Testis (tissue), 2 donors: ENCODE measurements at regions not wholly inside any gene's neighbourhood (a gene's known extent, or its start where the extent isn't known, plus 50 kb on each side); places are given as distances from the start of the nearest gene placed in this dataset.

Experiments used
- DNase-seq: peaks from one replicate; pipeline ENCODE4 v3.0.0-alpha.2; 2019
- H3K27ac ChIP-seq, 2 donors: fragments of 200-600 bp; sonication (generic); one replicate each; pipeline ENCODE4 v1.5.1; 2019
- H3K27me3 ChIP-seq: fragments of 200-600 bp; sonication (generic); one replicate; pipeline ENCODE4 v1.5.1; 2019
- H3K36me3 ChIP-seq: fragments of 200-600 bp; sonication (generic); one replicate; pipeline ENCODE4 v1.5.1; 2017; ENCODE audit warnings: low read depth; ENCODE audit errors: missing control alignments
- H3K4me1 ChIP-seq: fragments of 200-600 bp; sonication (generic); one replicate; pipeline ENCODE4 v1.5.1; 2019
- H3K4me3 ChIP-seq, 2 donors: fragments of 200-600 bp; sonication (generic); one replicate each; pipeline ENCODE4 v1.5.1; 2017 to 2019
- H3K9me3 ChIP-seq: fragments of 200-600 bp; sonication (generic); one replicate; pipeline ENCODE4 v1.5.1; 2017
- CTCF ChIP-seq, 3 experiments: fragments of 450-650 bp in 2 of 3; fragments of 200-600 bp in 1 of 3; sonication (generic) in 1 of 3; IDR thresholded peaks; one replicate each; pipeline ENCODE4 v1.5.1; 2016 to 2019; ENCODE audit warnings: antibody characterized with exemption in 3 of 3, mild to moderate bottlenecking in 2 of 3, moderate library complexity in 1 of 3
- POLR2A ChIP-seq: fragments of 450-650 bp; IDR thresholded peaks from one replicate; pipeline ENCODE4 v1.6.1; 2017; ENCODE audit warnings: antibody characterized with exemption, mild to moderate bottlenecking, moderate library complexity
- WGBS, 2 donors: methylation state at CpG; one replicate each; pipeline ENCODE4 v1.1.5; 2018; 5-methylcytosine and 5-hydroxymethylcytosine counted together
- intact Hi-C: fragments of 100-400 bp; cut with DNase I; formaldehyde crosslinking; loops from one replicate; pipeline ENCODE4 v1.15.1; 2023; ENCODE audit warnings: low total_unique reads

DNA sequence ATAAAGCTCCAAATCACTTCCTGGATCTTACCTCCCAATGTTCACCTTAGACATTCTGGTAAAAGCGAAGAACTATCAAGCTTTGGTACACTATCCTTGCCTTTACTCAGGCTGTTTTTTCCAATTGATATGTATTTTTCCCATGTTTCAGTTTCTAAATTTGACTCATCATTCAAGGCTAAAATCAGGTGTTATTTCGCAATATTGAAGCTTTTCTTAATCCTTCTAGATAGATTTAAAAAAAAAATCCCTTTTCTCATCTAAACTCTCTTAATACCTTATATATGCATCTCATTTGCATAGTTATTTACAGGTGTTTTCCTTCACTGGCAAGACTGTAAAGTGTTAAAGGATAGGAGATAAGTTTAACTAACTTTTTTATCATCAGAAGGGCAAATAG is 608.1 kb upstream of the FAM241A start:
- no peaks in the 10 kb centered on the region for H3K4me1 ChIP-seq
- intact Hi-C loops = no loop called here
- no peaks in the 10 kb centered on the region for H3K36me3 ChIP-seq
- H3K27me3 ChIP-seq = no peaks in the 10 kb centered on the region
- H3K4me3 ChIP-seq = no peak overlapping the region
- no peaks in the 10 kb centered on the region for H3K9me3 ChIP-seq
- no peak overlapping the region for H3K27ac ChIP-seq
- TF ChIP-seq CTCF (IDR thresholded peaks at IDR 0.05) (no peak), POLR2A (no peak)
- WGBS, 2 donors = 83 to 92% methylated on average over 2 of the region's 2 CpGs
- DNase-seq = no peak

DNA sequence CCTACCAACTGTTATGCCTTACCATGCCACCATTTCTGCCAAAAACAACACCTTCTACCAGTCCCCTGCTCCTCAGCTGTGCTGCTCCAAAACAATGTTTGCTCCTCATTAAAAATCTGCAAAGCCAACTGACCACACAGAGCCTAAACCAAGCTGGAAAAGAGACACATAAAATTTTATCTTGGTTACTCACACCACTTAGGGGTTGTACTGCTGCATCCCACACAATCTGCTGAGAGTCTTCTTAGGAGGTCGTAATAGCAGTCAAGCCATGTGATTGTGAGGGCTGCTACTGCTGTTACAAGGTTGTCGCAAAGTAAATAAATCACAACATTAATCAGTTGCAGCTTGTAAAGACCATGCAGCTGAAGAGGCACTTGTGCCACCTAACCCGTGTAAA is 607.4 kb upstream of the FAM241A start:
- H3K27me3 ChIP-seq = no peaks in the 10 kb centered on the region
- H3K4me3 ChIP-seq = no peak overlapping the region
- DNase-seq = no peak
- H3K27ac ChIP-seq = no peak overlapping the region
- intact Hi-C loops = no loop called here
- H3K36me3 ChIP-seq = no peaks in the 10 kb centered on the region
- H3K9me3 ChIP-seq = no peaks in the 10 kb centered on the region
- no peaks in the 10 kb centered on the region for H3K4me1 ChIP-seq
- WGBS, 2 donors = 26 to 27% methylated on average over 3 of the region's 3 CpGs
- TF ChIP-seq POLR2A = no peak
- no peak for TF ChIP-seq CTCF (IDR thresholded peaks at IDR 0.05)

DNA sequence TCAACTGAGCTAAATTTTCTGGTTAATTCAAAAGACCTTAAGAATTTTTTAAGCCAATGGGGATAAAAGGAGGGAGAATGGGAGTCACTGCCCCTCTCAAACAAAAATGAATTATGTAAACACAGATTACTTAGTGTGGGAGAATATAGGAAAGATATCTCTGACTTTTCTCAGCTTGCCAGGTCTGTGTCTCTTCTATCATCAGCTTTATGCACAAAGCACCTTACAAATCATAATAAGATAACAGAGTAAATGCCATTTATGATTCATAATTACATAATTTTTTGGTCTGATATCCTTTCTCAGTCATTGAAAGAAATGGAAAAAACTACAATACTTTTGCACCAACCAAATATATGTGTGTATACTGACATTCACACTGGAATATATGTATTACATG is 604.6 kb upstream of the FAM241A start:
- no peaks in the 10 kb centered on the region for H3K4me1 ChIP-seq
- H3K27me3 ChIP-seq = no peaks in the 10 kb centered on the region
- intact Hi-C loops = no loop called here
- no peaks in the 10 kb centered on the region for H3K9me3 ChIP-seq
- DNase-seq = no peak
- H3K36me3 ChIP-seq = no peaks in the 10 kb centered on the region
- no peak overlapping the region for H3K27ac ChIP-seq
- H3K4me3 ChIP-seq = no peak overlapping the region
- TF ChIP-seq POLR2A = no peak
- TF ChIP-seq CTCF (IDR thresholded peaks at IDR 0.05) = no peak

DNA sequence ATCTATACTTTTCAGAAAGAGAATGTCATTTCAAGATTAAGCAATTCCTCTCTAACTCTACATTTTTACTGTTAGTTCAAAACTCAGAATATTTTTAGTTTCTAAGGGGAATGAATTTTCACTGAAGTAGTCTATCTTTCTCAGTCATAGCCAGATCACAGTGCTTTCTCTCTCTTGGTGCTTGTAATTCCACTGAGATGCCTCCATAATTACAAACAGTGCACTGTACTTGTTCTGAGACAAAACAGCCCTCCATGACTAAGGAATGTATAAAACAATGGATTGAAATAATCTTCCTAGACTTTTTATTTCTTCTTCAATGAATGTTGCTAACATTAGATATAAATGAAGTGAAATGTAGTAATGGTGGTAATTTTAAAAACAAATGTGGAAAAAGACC is 603.2 kb upstream of the FAM241A start:
- Histone ChIP-seq H3K9me3 (no peaks in the 10 kb centered on the region), H3K4me1 (no peaks in the 10 kb centered on the region), H3K36me3 (no peaks in the 10 kb centered on the region), H3K4me3 (no peak overlapping the region), H3K27me3 (no peaks in the 10 kb centered on the region), H3K27ac (no peak overlapping the region)
- DNase-seq = no peak
- TF ChIP-seq CTCF (IDR thresholded peaks at IDR 0.05) = no peak
- TF ChIP-seq POLR2A = no peak
- intact Hi-C loops = no loop called here

GRCh38 chr4:111546881-111547280 is 598.4 kb upstream of the FAM241A start:
- no peak for DNase-seq
- WGBS, 2 donors = 65 to 68% methylated on average over 2 of the region's 2 CpGs
- Histone ChIP-seq H3K9me3 (no peaks in the 10 kb centered on the region), H3K27ac (no peak overlapping the region), H3K36me3 (no peaks in the 10 kb centered on the region), H3K4me3 (no peak overlapping the region), H3K4me1 (no peaks in the 10 kb centered on the region), H3K27me3 (no peaks in the 10 kb centered on the region)
- intact Hi-C loops = no loop called here
- no peak for TF ChIP-seq POLR2A
- no peak for TF ChIP-seq CTCF (IDR thresholded peaks at IDR 0.05)
